ENCODE measurements at regions not wholly inside any gene's neighbourhood (a gene's known extent, or its start where the extent isn't known, plus 50 kb on each side); places are given as distances from the start of the nearest gene placed in this dataset.

DNA sequence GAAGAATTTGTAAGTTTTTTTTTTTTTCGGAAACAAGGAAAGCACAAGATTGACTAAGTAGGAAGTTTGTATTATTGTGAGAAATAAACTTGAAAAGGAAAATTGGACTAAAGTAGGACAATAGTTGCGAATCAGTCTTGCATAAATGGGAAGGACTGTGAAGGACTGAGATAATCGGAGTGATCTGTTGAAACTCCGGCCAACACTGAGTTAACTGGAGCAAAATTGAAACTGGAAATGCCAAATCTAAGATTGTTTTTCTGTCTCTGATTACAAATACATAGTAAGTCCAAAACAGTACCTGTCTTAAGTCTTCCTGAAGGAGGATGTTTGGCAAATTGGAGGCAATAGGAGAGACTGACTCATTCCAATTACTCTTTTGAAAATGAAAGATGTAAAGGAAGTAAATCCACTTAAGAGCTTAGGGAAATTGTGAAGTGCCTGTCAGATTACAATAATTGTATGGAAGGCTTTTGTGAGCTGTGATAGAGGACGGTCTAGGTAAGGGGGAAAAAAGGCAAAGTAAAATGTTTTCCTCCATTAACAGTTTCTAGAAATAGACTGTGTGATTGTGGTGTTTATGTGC is 204.9 kb upstream of the CYRIA start:
- DNase-seq (no peak), ATAC-seq (no peak)
- Histone ChIP-seq H3K36me3 (ENCODE audit: control insufficient read depth in 2 of 3, insufficient read depth in 3 of 3, low read length in 3 of 3) (no peaks in the 10 kb centered on the region), H3K4me3 (ENCODE audit: low read length) (no peak overlapping the region), H3K9me3 (ENCODE audit: control insufficient read depth in 2 of 3, low read length in 3 of 3) (no peaks in the 10 kb centered on the region), H3K27me3 (ENCODE audit: control insufficient read depth in 2 of 2, insufficient read depth in 2 of 2, low read length in 2 of 2) (no peaks in the 10 kb centered on the region), H3K4me1 (ENCODE audit: control insufficient read depth in 2 of 2, insufficient read depth in 2 of 2, low read length in 2 of 2) (no peaks in the 10 kb centered on the region), H3K27ac (ENCODE audit: low read depth, low read length) (no peak overlapping the region)
- Mint-ChIP-seq H3K27me3 (peaks cover 0 to 4% (median 0%) of the 10 kb centered on the region in 5 donors), H3K4me3 (no peak overlapping the region), H3K4me1 (no peaks in the 10 kb centered on the region), H3K27ac (no peak overlapping the region), H3K36me3 (no peaks in the 10 kb centered on the region), H3K9me3 (peaks cover 0 to 6% (median 0%) of the 10 kb centered on the region in 11 donors)
- ChIA-PET POLR2A (no interaction called here), CTCF (interaction anchor here (0.7 kb wide), 1 partner anchor 91 kb away, joined by 3 read pairs; no protein-coding TSS in a partner anchor)
- intact Hi-C loops (cut with micrococcal nuclease): no loop called here

- no peaks in the 10 kb centered on the region for H3K36me3 Mint-ChIP-seq
- ChIA-PET POLR2A (no interaction called here), CTCF (no interaction called here)
- no peak overlapping the region for H3K4me3 ChIP-seq (ENCODE audit: low read length)
- no peak overlapping the region for H3K27ac ChIP-seq (ENCODE audit: low read depth, low read length)
- ATAC-seq (no peak), DNase-seq (no peak)
- no peaks in the 10 kb centered on the region for H3K4me1 ChIP-seq (ENCODE audit: control insufficient read depth in 2 of 2, insufficient read depth in 2 of 2, low read length in 2 of 2)
- peaks cover 0 to 4% (median 0%) of the 10 kb centered on the region in 5 donors for H3K27me3 Mint-ChIP-seq
- H3K4me3 Mint-ChIP-seq: no peak overlapping the region
- intact Hi-C loops (cut with micrococcal nuclease): no loop called here
- H3K9me3 Mint-ChIP-seq: peaks cover 0 to 6% (median 0%) of the 10 kb centered on the region in 11 donors
- H3K36me3 ChIP-seq (ENCODE audit: control insufficient read depth in 2 of 3, insufficient read depth in 3 of 3, low read length in 3 of 3): no peaks in the 10 kb centered on the region
- no peaks in the 10 kb centered on the region for H3K9me3 ChIP-seq (ENCODE audit: control insufficient read depth in 2 of 3, low read length in 3 of 3)
- no peaks in the 10 kb centered on the region for H3K4me1 Mint-ChIP-seq
- H3K27me3 ChIP-seq (ENCODE audit: control insufficient read depth in 2 of 2, insufficient read depth in 2 of 2, low read length in 2 of 2): no peaks in the 10 kb centered on the region
- no peak overlapping the region for H3K27ac Mint-ChIP-seq
These were observed 204.1 kb upstream of the CYRIA start for GRCh38 chr2:16869711-16870110.

GRCh38 chr2:16862471-16862870 is 196.8 kb upstream of the CYRIA start:
- intact Hi-C loops (cut with micrococcal nuclease): no loop called here
- no peaks in the 10 kb centered on the region for H3K27me3 Mint-ChIP-seq
- CTCF ChIA-PET: no interaction called here
- no peak overlapping the region for H3K27ac Mint-ChIP-seq
- H3K36me3 Mint-ChIP-seq: no peaks in the 10 kb centered on the region
- H3K4me1 Mint-ChIP-seq: no peaks in the 10 kb centered on the region
- no peak overlapping the region for H3K4me3 Mint-ChIP-seq
- Histone ChIP-seq H3K4me1 (ENCODE audit: control insufficient read depth in 2 of 2, insufficient read depth in 2 of 2, low read length in 2 of 2) (no peaks in the 10 kb centered on the region), H3K36me3 (ENCODE audit: control insufficient read depth in 2 of 3, insufficient read depth in 3 of 3, low read length in 3 of 3) (no peaks in the 10 kb centered on the region), H3K4me3 (ENCODE audit: low read length) (no peak overlapping the region), H3K27me3 (ENCODE audit: control insufficient read depth in 2 of 2, insufficient read depth in 2 of 2, low read length in 2 of 2) (no peaks in the 10 kb centered on the region), H3K9me3 (ENCODE audit: control insufficient read depth in 2 of 3, low read length in 3 of 3) (no peaks in the 10 kb centered on the region), H3K27ac (ENCODE audit: low read depth, low read length) (no peak overlapping the region)
- ATAC-seq (peak; percentile 73), DNase-seq (no peak)
- POLR2A ChIA-PET: no interaction called here
- peaks cover 0 to 15% (median 3%) of the 10 kb centered on the region in 11 donors for H3K9me3 Mint-ChIP-seq

GRCh38 chr2:16861530-16861929 is 195.9 kb upstream of the CYRIA start:
- Histone ChIP-seq H3K4me3 (ENCODE audit: low read length) (no peak overlapping the region), H3K27me3 (ENCODE audit: control insufficient read depth in 2 of 2, insufficient read depth in 2 of 2, low read length in 2 of 2) (no peaks in the 10 kb centered on the region), H3K27ac (ENCODE audit: low read depth, low read length) (no peak overlapping the region), H3K36me3 (ENCODE audit: control insufficient read depth in 2 of 3, insufficient read depth in 3 of 3, low read length in 3 of 3) (no peaks in the 10 kb centered on the region), H3K9me3 (ENCODE audit: control insufficient read depth in 2 of 3, low read length in 3 of 3) (no peaks in the 10 kb centered on the region), H3K4me1 (ENCODE audit: control insufficient read depth in 2 of 2, insufficient read depth in 2 of 2, low read length in 2 of 2) (no peaks in the 10 kb centered on the region)
- no peak overlapping the region for H3K4me3 Mint-ChIP-seq
- intact Hi-C loops (cut with micrococcal nuclease): no loop called here
- ChIA-PET CTCF (no interaction called here), POLR2A (no interaction called here)
- H3K36me3 Mint-ChIP-seq: no peaks in the 10 kb centered on the region
- ATAC-seq (peak; percentile 74), DNase-seq (no peak)
- H3K27me3 Mint-ChIP-seq: no peaks in the 10 kb centered on the region
- no peak overlapping the region for H3K27ac Mint-ChIP-seq
- peaks cover 0 to 15% (median 3%) of the 10 kb centered on the region in 11 donors for H3K9me3 Mint-ChIP-seq
- no peaks in the 10 kb centered on the region for H3K4me1 Mint-ChIP-seq

GRCh38 chr2:16861111-16861510 is 195.5 kb upstream of the CYRIA start:
- Histone ChIP-seq H3K27me3 (ENCODE audit: control insufficient read depth in 2 of 2, insufficient read depth in 2 of 2, low read length in 2 of 2) (no peaks in the 10 kb centered on the region), H3K4me1 (ENCODE audit: control insufficient read depth in 2 of 2, insufficient read depth in 2 of 2, low read length in 2 of 2) (no peaks in the 10 kb centered on the region), H3K27ac (ENCODE audit: low read depth, low read length) (no peak overlapping the region), H3K4me3 (ENCODE audit: low read length) (no peak overlapping the region), H3K36me3 (ENCODE audit: control insufficient read depth in 2 of 3, insufficient read depth in 3 of 3, low read length in 3 of 3) (no peaks in the 10 kb centered on the region), H3K9me3 (ENCODE audit: control insufficient read depth in 2 of 3, low read length in 3 of 3) (no peaks in the 10 kb centered on the region)
- CTCF ChIA-PET: no interaction called here
- H3K9me3 Mint-ChIP-seq: peaks cover 0 to 15% (median 3%) of the 10 kb centered on the region in 11 donors
- H3K27ac Mint-ChIP-seq: no peak overlapping the region
- POLR2A ChIA-PET: no interaction called here
- H3K27me3 Mint-ChIP-seq: no peaks in the 10 kb centered on the region
- DNase-seq (no peak), ATAC-seq (no peak)
- no peaks in the 10 kb centered on the region for H3K4me1 Mint-ChIP-seq
- H3K4me3 Mint-ChIP-seq: no peak overlapping the region
- intact Hi-C loops (cut with micrococcal nuclease): no loop called here
- no peaks in the 10 kb centered on the region for H3K36me3 Mint-ChIP-seq

DNA sequence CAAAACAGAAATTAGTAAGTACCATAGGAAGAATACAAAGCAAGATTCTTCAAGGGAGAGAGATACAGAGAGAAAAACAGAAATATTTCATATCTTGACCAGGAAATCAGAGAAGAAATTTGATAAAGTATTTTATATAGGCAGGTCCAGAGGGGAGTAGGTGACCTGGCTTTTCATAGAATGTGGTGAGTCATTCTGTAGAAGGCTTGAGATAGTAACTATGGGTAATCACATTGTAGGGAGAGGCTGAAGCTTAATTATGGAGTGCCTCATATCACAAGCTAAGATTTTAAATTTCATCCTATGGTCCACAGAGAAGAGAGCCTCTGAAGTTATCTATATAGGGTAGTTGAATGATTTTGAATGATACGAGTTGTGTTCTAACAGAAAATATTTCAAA is 195.0 kb upstream of the CYRIA start:
- ChIA-PET CTCF (no interaction called here), POLR2A (no interaction called here)
- no peaks in the 10 kb centered on the region for H3K4me1 ChIP-seq (ENCODE audit: control insufficient read depth in 2 of 2, insufficient read depth in 2 of 2, low read length in 2 of 2)
- no peak for DNase-seq
- H3K9me3 ChIP-seq (ENCODE audit: control insufficient read depth in 2 of 3, low read length in 3 of 3): no peaks in the 10 kb centered on the region
- no peaks in the 10 kb centered on the region for H3K27me3 ChIP-seq (ENCODE audit: control insufficient read depth in 2 of 2, insufficient read depth in 2 of 2, low read length in 2 of 2)
- no peaks in the 10 kb centered on the region for H3K27me3 Mint-ChIP-seq
- H3K4me3 Mint-ChIP-seq: no peak overlapping the region
- ATAC-seq: no peak
- no peaks in the 10 kb centered on the region for H3K4me1 Mint-ChIP-seq
- peaks cover 0 to 15% (median 3%) of the 10 kb centered on the region in 11 donors for H3K9me3 Mint-ChIP-seq
- no peaks in the 10 kb centered on the region for H3K36me3 ChIP-seq (ENCODE audit: control insufficient read depth in 2 of 3, insufficient read depth in 3 of 3, low read length in 3 of 3)
- H3K36me3 Mint-ChIP-seq: no peaks in the 10 kb centered on the region
- no peak overlapping the region for H3K4me3 ChIP-seq (ENCODE audit: low read length)
- no peak overlapping the region for H3K27ac ChIP-seq (ENCODE audit: low read depth, low read length)
- H3K27ac Mint-ChIP-seq: no peak overlapping the region
- intact Hi-C loops (cut with micrococcal nuclease): no loop called here

DNA sequence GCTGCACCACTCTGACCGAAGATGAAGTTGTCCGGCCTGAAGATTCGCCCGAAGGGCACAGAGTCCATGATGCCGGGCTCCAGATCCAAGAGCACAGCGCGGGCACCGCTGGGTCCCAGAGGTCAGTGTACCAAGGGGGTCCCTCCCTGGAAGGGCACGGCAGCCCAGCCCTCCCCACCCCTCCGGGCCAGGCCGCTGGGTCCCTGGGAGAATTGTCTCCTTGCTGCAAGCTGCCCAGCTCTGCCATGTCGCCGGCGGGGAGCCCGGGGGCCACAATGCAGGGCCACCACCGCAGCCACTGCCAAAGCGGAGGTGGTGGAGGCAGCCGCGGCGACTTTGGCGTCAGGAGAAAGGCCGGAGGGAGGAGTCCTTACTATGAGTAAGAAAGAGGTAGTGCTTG is 189.5 kb upstream of the CYRIA start:
- intact Hi-C loops (cut with micrococcal nuclease): no loop called here
- DNase-seq (no peak), ATAC-seq (no peak)
- no peak overlapping the region for H3K27ac ChIP-seq (ENCODE audit: low read depth, low read length)
- H3K27me3 Mint-ChIP-seq: no peaks in the 10 kb centered on the region
- H3K36me3 Mint-ChIP-seq: no peaks in the 10 kb centered on the region
- no peaks in the 10 kb centered on the region for H3K4me1 ChIP-seq (ENCODE audit: control insufficient read depth in 2 of 2, insufficient read depth in 2 of 2, low read length in 2 of 2)
- peaks cover 0 to 12% (median 3%) of the 10 kb centered on the region in 11 donors for H3K9me3 Mint-ChIP-seq
- H3K36me3 ChIP-seq (ENCODE audit: control insufficient read depth in 2 of 3, insufficient read depth in 3 of 3, low read length in 3 of 3): no peaks in the 10 kb centered on the region
- no peaks in the 10 kb centered on the region for H3K27me3 ChIP-seq (ENCODE audit: control insufficient read depth in 2 of 2, insufficient read depth in 2 of 2, low read length in 2 of 2)
- no peak overlapping the region for H3K4me3 ChIP-seq (ENCODE audit: low read length)
- POLR2A ChIA-PET: no interaction called here
- no peak overlapping the region for H3K4me3 Mint-ChIP-seq
- no peaks in the 10 kb centered on the region for H3K9me3 ChIP-seq (ENCODE audit: control insufficient read depth in 2 of 3, low read length in 3 of 3)
- H3K27ac Mint-ChIP-seq: no peak overlapping the region
- CTCF ChIA-PET: no interaction called here
- H3K4me1 Mint-ChIP-seq: no peaks in the 10 kb centered on the region

All from naive thymus-derived CD4-positive, alpha-beta T cell (primary cell).